NCI-H128 (cell line): ENCODE measurements at regions not wholly inside any gene's neighbourhood (a gene's known extent, or its start where the extent isn't known, plus 50 kb on each side); places are given as distances from the start of the nearest gene placed in this dataset.
"Not testable (repeated sequence)": the region's sequence is repeated elsewhere in the genome, so short reads cannot be mapped to it uniquely, and the experiment has no call there.

Experiments used
- DNase-seq: peaks from one replicate; lab custom pipeline; 2025; ENCODE audit not compliant: unreplicated experiment; lab: John Stamatoyannopoulos, UW

GRCh38 chr22:48717883-48718817 is 1109.5 kb downstream of the BRD1 start:
- no peak for DNase-seq

DNA sequence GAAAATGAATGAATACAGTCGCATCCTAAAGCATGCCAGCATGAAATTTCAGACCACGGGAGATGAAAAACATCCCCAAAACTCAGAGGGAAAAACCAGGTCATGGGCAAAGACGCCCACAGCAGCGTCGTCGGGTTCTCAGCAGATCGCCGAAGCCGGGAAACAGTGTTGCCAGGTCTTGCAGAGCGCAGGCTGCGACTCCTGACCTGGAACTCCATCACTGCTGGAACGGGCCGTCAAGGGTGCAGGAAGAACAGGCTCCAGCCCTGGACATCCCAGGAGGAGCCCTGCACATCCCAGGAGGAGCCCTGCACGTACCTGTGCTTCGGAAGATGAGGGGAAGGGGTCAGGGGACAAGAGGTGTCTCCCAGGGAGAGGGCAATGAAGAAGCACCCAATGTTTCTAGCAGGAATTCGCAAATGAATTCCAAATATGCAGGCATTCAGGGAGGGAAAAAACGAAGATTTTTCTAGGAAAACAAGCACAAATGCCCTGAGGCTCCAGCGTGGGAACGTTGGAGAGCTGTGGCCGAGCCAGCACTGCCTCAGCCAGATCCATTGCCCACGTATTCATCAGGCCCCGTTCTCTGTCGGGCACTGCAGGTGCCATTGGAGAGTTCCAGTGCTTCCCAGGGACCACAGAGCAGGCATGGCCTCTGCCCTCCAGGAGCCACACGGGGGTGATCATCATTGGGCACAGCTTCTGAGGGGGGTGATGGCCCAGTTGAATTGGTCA is 1110.4 kb downstream of the BRD1 start:
- DNase-seq: no peak

DNA sequence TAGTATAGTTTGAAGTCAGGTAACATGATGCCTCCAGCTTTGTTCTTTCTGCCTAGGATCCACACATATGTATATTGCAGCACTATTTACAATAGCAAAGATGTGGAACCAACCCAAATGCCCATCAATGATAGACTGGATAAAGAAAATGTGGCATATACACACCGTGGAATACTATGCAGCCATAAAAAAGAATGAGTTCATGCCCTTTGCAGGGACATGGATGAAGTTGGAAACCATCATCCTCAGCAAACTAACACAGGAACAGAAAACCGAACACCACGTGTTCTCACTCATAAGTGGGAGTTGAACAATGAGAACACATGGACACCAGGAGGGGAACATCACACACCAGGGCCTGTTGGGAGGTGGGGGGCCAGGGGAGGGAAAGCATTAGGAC is 1111.5 kb downstream of the BRD1 start:
- not testable (repeated sequence) for DNase-seq

GRCh38 chr22:48715511-48715910 is 1112.2 kb downstream of the BRD1 start:
- DNase-seq: no peak

DNA sequence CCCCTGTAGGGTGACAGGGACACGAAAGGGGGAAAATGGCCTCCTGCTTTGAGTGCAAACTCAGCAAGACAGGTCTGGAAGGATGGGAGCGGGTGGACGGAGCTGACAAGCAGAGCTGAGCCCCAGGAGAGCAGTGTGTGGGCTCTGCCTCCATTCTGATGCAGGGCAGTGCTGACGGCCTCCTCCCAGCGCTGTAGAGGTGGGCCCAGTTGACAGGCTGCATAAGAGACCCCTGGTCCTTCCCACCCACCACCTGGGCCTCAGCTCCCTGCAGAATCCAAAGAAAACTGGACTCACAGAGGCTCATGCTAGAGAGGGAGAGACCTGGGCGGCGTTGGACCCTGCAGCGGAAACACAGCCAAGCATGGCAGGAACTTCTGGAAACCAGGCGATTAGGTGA is 1113.4 kb downstream of the BRD1 start:
- no peak for DNase-seq

GRCh38 chr22:48713272-48714205 is 1114.1 kb downstream of the BRD1 start:
- no peak for DNase-seq

DNA sequence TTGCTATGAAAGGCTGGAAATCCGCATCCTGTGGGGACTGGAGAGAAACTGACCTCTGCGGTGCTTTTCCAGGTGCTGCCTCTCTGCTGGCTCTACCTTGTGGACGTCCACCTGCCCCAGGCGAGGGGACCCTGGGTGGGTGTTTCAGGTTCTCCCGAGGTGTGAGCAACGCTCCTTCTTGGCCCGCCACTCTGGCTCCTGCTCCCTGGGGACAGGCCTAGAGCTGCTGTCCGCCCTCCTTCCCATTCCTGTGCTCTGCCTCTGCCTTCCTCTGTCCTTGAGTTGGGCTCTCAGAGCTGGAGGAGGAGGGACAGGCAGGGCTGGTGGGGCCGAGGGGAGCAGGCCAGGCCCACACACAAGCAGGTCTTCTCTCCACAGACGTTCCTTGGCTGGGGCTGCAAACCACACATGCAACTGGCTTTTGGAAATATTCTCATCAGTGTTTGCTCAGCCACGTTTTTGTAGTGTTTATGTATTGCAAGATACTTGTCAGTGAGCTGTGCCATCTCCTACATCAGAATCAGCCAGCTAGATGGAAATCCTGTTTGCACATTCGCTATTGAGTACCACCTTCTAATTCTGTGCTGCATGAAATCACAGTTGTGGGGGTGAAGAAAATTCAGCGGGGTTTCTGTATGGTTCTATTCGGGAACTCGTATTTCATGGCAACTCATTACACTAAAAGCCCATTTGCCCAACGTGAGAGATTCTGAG is 1115.0 kb downstream of the BRD1 start:
- no peak for DNase-seq

- no peak for DNase-seq
Observed at GRCh38 chr22:48711669-48712068, 1116.0 kb downstream of the BRD1 start.

GRCh38 chr22:48711031-48711431 is 1116.6 kb downstream of the BRD1 start:
- DNase-seq: no peak

DNA sequence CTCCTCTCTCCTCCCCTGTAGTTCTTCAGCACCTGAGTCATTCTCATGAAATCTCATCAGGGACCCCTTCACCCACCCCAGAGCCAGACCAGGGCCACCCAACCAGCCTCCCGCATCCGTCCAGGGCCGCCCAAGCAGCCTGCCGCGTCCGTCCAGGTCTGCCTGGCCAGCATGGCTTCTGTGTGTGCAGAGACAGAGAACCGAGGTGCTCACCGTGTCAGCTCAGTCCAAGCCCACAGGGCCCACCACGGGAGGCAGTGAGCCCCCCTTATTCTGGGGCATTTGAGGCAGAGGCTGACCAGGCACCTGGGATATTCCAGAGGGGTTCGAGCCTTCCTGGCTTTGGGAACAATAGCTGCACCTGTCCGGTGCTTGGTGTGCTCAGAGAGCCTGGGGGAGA is 1117.3 kb downstream of the BRD1 start:
- DNase-seq: no peak

DNA sequence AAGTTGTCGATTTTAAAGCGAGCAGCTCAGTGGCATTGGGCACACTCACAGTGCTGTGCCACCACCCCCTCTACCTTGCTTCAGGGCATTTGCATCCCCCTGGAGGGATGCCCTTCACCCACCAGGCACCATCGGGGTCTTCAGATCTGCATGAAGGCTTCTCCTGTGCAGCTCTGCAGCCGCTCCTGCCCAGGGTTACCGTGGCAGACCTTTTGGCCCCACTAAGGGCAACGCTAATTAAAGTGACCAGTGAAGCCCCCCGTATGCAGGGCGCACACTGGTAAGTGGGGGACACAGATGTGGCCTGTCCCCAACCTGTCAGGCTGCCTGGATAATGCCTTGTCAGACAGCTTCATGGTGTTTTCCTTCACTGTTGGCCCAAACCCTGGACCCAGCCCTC is 1117.7 kb downstream of the BRD1 start:
- no peak for DNase-seq

GRCh38 chr22:48709453-48709852 is 1118.2 kb downstream of the BRD1 start:
- DNase-seq: no peak

- DNase-seq: no peak
Observed at GRCh38 chr22:48708558-48709245, 1119.0 kb downstream of the BRD1 start.

- DNase-seq: no peak
Observed at GRCh38 chr22:48707763-48708557, 1119.7 kb downstream of the BRD1 start.

DNA sequence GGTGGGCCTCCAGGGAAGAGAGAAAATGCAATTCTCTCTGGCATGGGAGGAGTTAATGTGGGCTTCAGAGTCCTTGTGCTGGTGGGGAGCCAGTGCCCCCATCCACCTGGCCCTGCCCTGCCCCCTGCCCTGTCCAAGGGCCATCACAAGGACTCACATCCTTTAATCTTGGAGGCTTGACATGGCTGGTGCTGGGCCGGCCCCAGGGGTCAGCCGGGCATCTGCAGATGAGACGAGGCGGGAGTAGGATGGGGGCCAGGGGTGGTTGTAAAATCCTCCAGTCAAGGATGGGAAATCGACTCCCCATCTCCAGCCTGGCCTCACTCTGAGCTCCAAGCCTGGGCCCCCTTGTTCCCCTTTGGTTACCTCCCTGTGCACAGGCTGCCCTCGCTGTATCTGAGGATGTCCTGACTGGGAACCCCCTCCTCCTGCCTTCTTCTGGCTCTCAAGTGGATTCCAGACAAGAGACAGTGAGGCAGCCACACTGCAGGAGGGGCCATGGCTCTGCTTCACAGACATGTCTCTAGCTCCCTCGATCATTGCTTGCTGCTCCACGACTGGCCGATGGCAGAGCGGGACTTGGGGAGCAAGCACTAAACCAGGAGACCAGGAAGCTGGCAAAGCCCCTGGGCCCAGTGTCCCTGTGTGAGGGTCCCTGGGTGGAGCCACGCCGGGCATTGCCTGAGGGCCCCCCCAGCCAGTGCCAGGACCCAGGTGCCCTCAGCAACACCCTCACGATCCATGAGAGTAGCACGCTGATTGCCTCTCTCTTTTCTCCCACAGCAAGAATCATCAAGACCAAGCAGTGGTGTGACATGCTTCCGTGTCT is 1120.5 kb downstream of the BRD1 start:
- no peak for DNase-seq

GRCh38 chr22:48705917-48706605 is 1121.6 kb downstream of the BRD1 start:
- no peak for DNase-seq

DNA sequence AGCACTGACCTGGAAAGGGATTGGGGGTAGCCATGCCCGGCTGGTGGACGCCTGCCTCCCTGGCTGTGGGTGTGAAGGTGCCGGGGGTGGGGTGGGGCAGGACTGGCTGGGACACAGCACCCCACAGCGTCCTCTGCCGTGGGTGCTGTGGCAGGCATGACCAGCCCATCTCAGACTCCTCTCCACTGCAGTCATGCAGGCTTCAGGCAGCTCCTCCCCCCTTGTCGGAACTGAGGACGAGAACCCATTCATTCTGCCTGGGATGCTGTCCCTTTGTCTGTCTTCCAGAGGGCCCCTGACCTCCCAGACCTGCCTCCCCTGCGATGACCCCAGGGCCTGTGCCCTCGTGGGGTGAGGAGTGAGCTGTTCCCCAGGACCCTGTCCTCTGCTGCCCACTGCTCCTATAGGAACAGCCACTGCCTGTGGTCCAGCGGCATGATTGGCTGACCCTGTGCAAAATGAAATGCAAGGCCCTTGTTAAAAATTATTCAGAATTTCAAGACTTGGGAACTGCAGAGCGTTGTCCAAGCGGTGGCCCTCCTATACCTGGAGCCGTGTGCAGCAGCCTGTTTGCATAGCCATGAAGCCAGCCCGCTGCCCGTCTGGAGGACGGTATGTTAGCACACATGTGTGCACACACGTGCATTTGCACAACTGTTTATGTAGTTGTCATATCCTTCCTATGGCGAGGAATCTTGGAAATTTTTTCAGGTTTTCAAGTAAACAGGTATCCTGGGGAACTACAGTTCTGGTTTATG is 1122.3 kb downstream of the BRD1 start:
- no peak for DNase-seq
